ENCODE measurements at regions not wholly inside any gene's neighbourhood (a gene's known extent, or its start where the extent isn't known, plus 50 kb on each side); places are given as distances from the start of the nearest gene placed in this dataset.

- H3K9ac ChIP-seq: no peak overlapping the region
- H3K27me3 ChIP-seq (ENCODE audit: insufficient read depth): no peaks in the 10 kb centered on the region
- POLR2A ChIA-PET: no interaction called here
- no peaks in the 10 kb centered on the region for H4K20me1 ChIP-seq (ENCODE audit: insufficient read depth)
- H3K4me1 ChIP-seq (ENCODE audit: control insufficient read depth in 1 of 2, insufficient read depth in 2 of 2, low read depth in 1 of 2, low read length in 1 of 2): no peaks in the 10 kb centered on the region
- CTCF ChIA-PET: no interaction called here
- H2AFZ ChIP-seq (ENCODE audit: low read depth): no peak overlapping the region
- no peak overlapping the region for H3K4me2 ChIP-seq
- WGBS (ENCODE audit: low lambda C conversion rate): 9% methylated on average over 1 of the region's 1 CpG
- DNase-seq: no peak
- H3K27ac ChIP-seq (ENCODE audit: low read depth in 2 of 2, low read length in 1 of 2): no peak overlapping the region
- no peak overlapping the region for H3K4me3 ChIP-seq (ENCODE audit: low read depth in 2 of 2, low read length in 1 of 2)
- 0 out of 2 replicates have a peak, but pooled peaks cover 3% of the 10 kb centered on the region for H3K9me2 ChIP-seq
- H3K9me3 ChIP-seq: no peaks in the 10 kb centered on the region
- H3F3A ChIP-seq (replicated peaks; ENCODE audit: insufficient read depth): no peaks in the 10 kb centered on the region
- no peaks in the 10 kb centered on the region for H3K36me3 ChIP-seq (replicated peaks in 1 of 2; ENCODE audit: control insufficient read depth in 1 of 2, insufficient read depth in 2 of 2, low read length in 1 of 2)
- H3K79me2 ChIP-seq (ENCODE audit: insufficient read depth): no peaks in the 10 kb centered on the region
- TF ChIP-seq SMC3 (IDR thresholded peaks at IDR 0.05; ENCODE audit: low read depth, low read length) (no peak), TAF1 (IDR thresholded peaks at IDR 0.05; ENCODE audit: borderline replicate concordance, low read depth, low read length) (no peak), NFIC (IDR thresholded peaks at IDR 0.05; ENCODE audit: borderline replicate concordance) (no peak), RFX5 (IDR thresholded peaks at IDR 0.05; ENCODE audit: low read length) (no peak), NRF1 (IDR thresholded peaks at IDR 0.05; ENCODE audit: low read depth, low read length) (no peak), REST (IDR thresholded peaks at IDR 0.05; ENCODE audit: low read depth, low read length) (no peak), YY1 (IDR thresholded peaks at IDR 0.05; ENCODE audit: low read depth) (no peak), FOXJ3 (CRISPR knock-in tag; IDR thresholded peaks at IDR 0.05) (no peak), JUND (IDR thresholded peaks at IDR 0.05) (no peak), ELF1 (IDR thresholded peaks at IDR 0.05) (no peak), EP300 (IDR thresholded peaks at IDR 0.05; ENCODE audit: borderline replicate concordance in 1 of 2, low read depth in 1 of 2, low read length in 1 of 2) (no peak), IRF3 (IDR thresholded peaks at IDR 0.05; ENCODE audit: low read depth, low read length) (no peak), CTCF (IDR thresholded peaks at IDR 0.05) (no peak), PBX3 (IDR thresholded peaks at IDR 0.05) (no peak)
These were observed 750.4 kb downstream of the TENT5A start for GRCh38 chr6:81002126-81002525.
